HEK293T (cell line): ENCODE measurements at regions not wholly inside any gene's neighbourhood (a gene's known extent, or its start where the extent isn't known, plus 50 kb on each side); places are given as distances from the start of the nearest gene placed in this dataset.

Source experiments
- CTCF ChIA-PET: fragments of 350-600 bp; formaldehyde crosslinking; extraction: SDS; loops from one replicate; lab custom pipeline; 2021; ENCODE audit warnings: antibody characterized with exemption, inconsistent platforms; lab: Yijun Ruan, JAX
- POLR2A ChIA-PET: fragments of 350-600 bp; formaldehyde crosslinking; extraction: SDS; loops from one replicate; lab custom pipeline; 2020; ENCODE audit warnings: antibody characterized with exemption, inconsistent platforms; lab: Yijun Ruan, JAX
- DNase-seq: peaks from one replicate; pipeline ENCODE4 v3.0.0; 2012; ENCODE audit warnings: mixed read lengths; ENCODE audit errors: extremely low spot score
- ARNT ChIP-seq: fragments of 450-650 bp; IDR thresholded peaks from 2 replicates; pipeline ENCODE4 v1.6.1; 2017; ENCODE audit warnings: mild to moderate bottlenecking
- BHLHE40 ChIP-seq: fragments of 450-650 bp; IDR thresholded peaks from 2 replicates; pipeline ENCODE4 v1.6.1; 2016; ENCODE audit warnings: mild to moderate bottlenecking, moderate library complexity, borderline replicate concordance
- CTBP1 ChIP-seq: fragments of 450-650 bp; IDR thresholded peaks from 2 replicates; pipeline ENCODE4 v1.6.1; 2016; ENCODE audit warnings: borderline replicate concordance
- ELF4 ChIP-seq: fragments of 450-650 bp; IDR thresholded peaks from 2 replicates; pipeline ENCODE4 v1.6.1; 2017; ENCODE audit warnings: antibody characterized with exemption
- FOXA1 ChIP-seq: fragments of 450-650 bp; IDR thresholded peaks from 2 replicates; pipeline ENCODE4 v1.6.1; 2016; ENCODE audit warnings: mild to moderate bottlenecking
- FOXK2 ChIP-seq: fragments of 450-650 bp; IDR thresholded peaks from 2 replicates; pipeline ENCODE4 v1.6.1; 2016; ENCODE audit warnings: mild to moderate bottlenecking
- FOXM1 ChIP-seq: fragments of 450-650 bp; IDR thresholded peaks from 2 replicates; pipeline ENCODE4 v1.6.1; 2017; ENCODE audit warnings: mild to moderate bottlenecking, borderline replicate concordance
- HDGF ChIP-seq: fragments of 450-650 bp; IDR thresholded peaks from 2 replicates; pipeline ENCODE4 v1.6.1; 2017; ENCODE audit warnings: antibody characterized with exemption, borderline replicate concordance
- L3MBTL2 ChIP-seq: fragments of 450-650 bp; conservative IDR thresholded peaks from 2 replicates; pipeline ENCODE4 v1.6.1; 2016; ENCODE audit warnings: mild to moderate bottlenecking
- LEF1 ChIP-seq: fragments of 450-650 bp; IDR thresholded peaks from 2 replicates; pipeline ENCODE4 v1.6.1; 2017; ENCODE audit warnings: mild to moderate bottlenecking, borderline replicate concordance
- NFRKB ChIP-seq: fragments of 450-650 bp; IDR thresholded peaks from 2 replicates; pipeline ENCODE4 v1.6.1; 2016; ENCODE audit warnings: mild to moderate bottlenecking, moderate library complexity
- PKNOX1 ChIP-seq: fragments of 450-650 bp; IDR thresholded peaks from 2 replicates; pipeline ENCODE4 v1.6.1; 2016
- SP1 ChIP-seq: fragments of 450-650 bp; IDR thresholded peaks from 2 replicates; pipeline ENCODE4 v1.6.1; 2017
- SUZ12 ChIP-seq: fragments of 450-650 bp; IDR thresholded peaks from 2 replicates; pipeline ENCODE4 v1.6.1; 2016; ENCODE audit warnings: mild to moderate bottlenecking
- TARDBP ChIP-seq: fragments of 450-650 bp; IDR thresholded peaks from 2 replicates; pipeline ENCODE4 v1.6.1; 2016
- ZNF384 ChIP-seq: fragments of 450-650 bp; IDR thresholded peaks from 2 replicates; pipeline ENCODE4 v1.6.1; 2016

- ChIA-PET POLR2A (no interaction called here), CTCF (no interaction called here)
- TF ChIP-seq BHLHE40 (no peak), SUZ12 (no peak), FOXA1 (no peak), FOXK2 (no peak), NFRKB (no peak)
- DNase-seq: no peak
Measured at GRCh38 chr2:6741229-6741628, 124.5 kb downstream of the CMPK2 start.

- CTCF ChIA-PET: no interaction called here
- DNase-seq: no peak
- TF ChIP-seq FOXA1 (no peak), CTBP1 (no peak), HDGF (no peak), FOXM1 (no peak), SUZ12 (no peak), ZNF384 (no peak), ELF4 (no peak), TARDBP (no peak), BHLHE40 (no peak), FOXK2 (no peak), LEF1 (no peak), PKNOX1 (no peak)
- POLR2A ChIA-PET: no interaction called here
Measured at GRCh38 chr2:6744038-6744437, 121.7 kb downstream of the CMPK2 start.

- POLR2A ChIA-PET: no interaction called here
- no peak for TF ChIP-seq TARDBP
- TF ChIP-seq PKNOX1: no peak
- no peak for TF ChIP-seq HDGF
- TF ChIP-seq ELF4: no peak
- TF ChIP-seq SUZ12: no peak
- no peak for TF ChIP-seq CTBP1
- no peak for TF ChIP-seq NFRKB
- TF ChIP-seq L3MBTL2: no peak
- no peak for TF ChIP-seq FOXK2
- no peak for TF ChIP-seq BHLHE40
- no peak for TF ChIP-seq FOXM1
- TF ChIP-seq ARNT: no peak
- no peak for TF ChIP-seq SP1
- no peak for TF ChIP-seq ZNF384
- no peak for TF ChIP-seq LEF1
- no peak for TF ChIP-seq FOXA1
- no peak for DNase-seq
- CTCF ChIA-PET: no interaction called here
Measured at GRCh38 chr2:6747433-6747832, 118.3 kb downstream of the CMPK2 start.

GRCh38 chr2:6748406-6749067 is 117.2 kb downstream of the CMPK2 start:
- CTCF ChIA-PET: no interaction called here

GRCh38 chr2:6749962-6750361 is 115.7 kb downstream of the CMPK2 start:
- TF ChIP-seq FOXM1: no peak
- TF ChIP-seq CTBP1: no peak
- TF ChIP-seq FOXA1: no peak
- TF ChIP-seq SP1: no peak
- no peak for TF ChIP-seq HDGF
- no peak for TF ChIP-seq ELF4
- TF ChIP-seq BHLHE40: no peak
- TF ChIP-seq SUZ12: no peak
- TF ChIP-seq NFRKB: no peak
- no peak for TF ChIP-seq ARNT
- TF ChIP-seq LEF1: no peak
- no peak for TF ChIP-seq L3MBTL2
- TF ChIP-seq TARDBP: no peak
- TF ChIP-seq FOXK2: no peak
- no peak for TF ChIP-seq ZNF384
- CTCF ChIA-PET: no interaction called here
- DNase-seq: no peak
- POLR2A ChIA-PET: no interaction called here

More at GRCh38 chr2:6748406-6749067, 117.2 kb downstream of the CMPK2 start:
- DNase-seq: no peak
- TF ChIP-seq CTBP1 (no peak), ELF4 (no peak), BHLHE40 (no peak), HDGF (no peak), NFRKB (no peak), SUZ12 (no peak), ZNF384 (no peak), PKNOX1 (no peak), ARNT (no peak), FOXA1 (no peak), LEF1 (no peak)
- POLR2A ChIA-PET: no interaction called here

GRCh38 chr2:6750411-6751158 is 115.1 kb downstream of the CMPK2 start:
- DNase-seq: no peak
- ChIA-PET CTCF (no interaction called here), POLR2A (no interaction called here)
- no peak for TF ChIP-seq SUZ12
- TF ChIP-seq ZNF384: no peak
- no peak for TF ChIP-seq ELF4
- no peak for TF ChIP-seq FOXK2
